Activated CD8-positive, alpha-beta memory T cell treated with anti-CD3 and anti-CD28 coated beads, Interleukin-2, amount 10 ng/mL, durations not matched to agents 7 days and 5 days (primary cell): ENCODE measurements at regions not wholly inside any gene's neighbourhood (a gene's known extent, or its start where the extent isn't known, plus 50 kb on each side); places are given as distances from the start of the nearest gene placed in this dataset.
"Not testable (repeated sequence)": the region's sequence is repeated elsewhere in the genome, so short reads cannot be mapped to it uniquely, and the experiment has no call there.

Source experiments
- ATAC-seq: fragments of 150-1000 bp; cut with Tn5 transposase; one replicate; pipeline ENCODE4 v1.10.0; 2021; ENCODE audit warnings: moderate library complexity
- CTCF ChIA-PET: fragments of 350-600 bp; sonication (Branson Sonifier 250); formaldehyde crosslinking; loops from one replicate; lab custom pipeline; 2021; ENCODE audit warnings: antibody characterized with exemption; lab: Charles Lee
- DNase-seq: peaks from one replicate; pipeline ENCODE4 v3.0.0-alpha.2; 2020
- H3K27ac Mint-ChIP-seq: one replicate; pipeline ENCODE4 v1.8.0; 2021; ENCODE audit warnings: mild to moderate bottlenecking, mixed read lengths
- H3K27me3 Mint-ChIP-seq: one replicate; pipeline ENCODE4 v1.8.0; 2021; ENCODE audit warnings: mixed read lengths
- H3K36me3 Mint-ChIP-seq: one replicate; pipeline ENCODE4 v1.8.0; 2021; ENCODE audit warnings: mild to moderate bottlenecking, mixed read lengths
- H3K4me1 Mint-ChIP-seq: one replicate; pipeline ENCODE4 v1.8.0; 2021; ENCODE audit warnings: mixed read lengths
- H3K4me3 Mint-ChIP-seq: one replicate; pipeline ENCODE4 v1.8.0; 2021; ENCODE audit warnings: mild to moderate bottlenecking, moderate library complexity, mixed read lengths
- H3K9me3 Mint-ChIP-seq: one replicate; pipeline ENCODE4 v1.8.0; 2022; ENCODE audit warnings: low read depth, mixed read lengths

DNA sequence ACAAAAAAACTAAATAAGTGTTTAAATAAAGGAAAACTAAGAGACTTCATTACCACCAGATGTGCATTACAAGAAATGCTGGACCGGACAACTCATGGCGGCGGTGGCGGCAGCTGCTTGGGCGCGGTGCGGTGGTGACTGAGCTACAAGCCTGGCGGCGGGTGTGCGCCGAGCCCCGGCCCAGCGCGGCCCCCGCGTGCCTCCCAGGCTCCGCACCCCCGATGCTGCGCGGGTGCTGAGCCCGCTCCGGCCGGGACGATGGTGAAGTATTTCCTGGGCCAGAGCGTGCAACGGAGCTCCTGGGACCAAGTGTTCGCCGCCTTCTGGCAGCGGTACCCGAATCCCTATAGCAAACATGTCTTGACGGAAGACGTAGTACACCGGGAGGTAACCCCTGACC is 52.2 kb upstream of the RCOR3 start:
- no peak overlapping the region for H3K4me3 Mint-ChIP-seq
- no peaks in the 10 kb centered on the region for H3K27me3 Mint-ChIP-seq
- no peak overlapping the region for H3K27ac Mint-ChIP-seq
- CTCF ChIA-PET = no interaction called here
- no peaks in the 10 kb centered on the region for H3K9me3 Mint-ChIP-seq
- ATAC-seq = no peak
- no peaks in the 10 kb centered on the region for H3K36me3 Mint-ChIP-seq
- no peak for DNase-seq
- H3K4me1 Mint-ChIP-seq = no peaks in the 10 kb centered on the region

DNA sequence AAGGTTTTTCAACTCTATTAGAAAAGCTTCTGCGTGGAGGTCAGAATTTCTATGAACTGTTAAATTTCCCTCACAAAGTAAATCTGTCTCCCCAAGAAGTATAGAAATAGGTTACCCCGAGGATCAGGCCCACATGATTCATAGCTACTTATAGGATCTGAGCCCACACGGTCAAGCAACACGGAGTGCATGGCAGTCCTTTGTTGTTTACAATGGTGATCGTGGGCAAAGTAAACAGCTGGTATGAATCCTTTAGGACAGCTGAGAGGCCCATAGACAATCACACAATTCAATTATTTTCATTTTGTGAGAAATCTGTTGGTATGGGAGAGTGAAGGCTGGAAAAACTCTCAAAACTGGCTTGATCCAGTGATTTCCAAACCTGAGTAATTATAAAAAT is 58.9 kb upstream of the RCOR3 start:
- Mint-ChIP-seq H3K4me3 (no peak overlapping the region), H3K4me1 (peaks cover 1% of the 10 kb centered on the region), H3K27ac (no peak overlapping the region), H3K36me3 (no peaks in the 10 kb centered on the region), H3K9me3 (no peaks in the 10 kb centered on the region), H3K27me3 (peaks cover 11% of the 10 kb centered on the region)
- ATAC-seq (no peak), DNase-seq (no peak)
- CTCF ChIA-PET = no interaction called here

DNA sequence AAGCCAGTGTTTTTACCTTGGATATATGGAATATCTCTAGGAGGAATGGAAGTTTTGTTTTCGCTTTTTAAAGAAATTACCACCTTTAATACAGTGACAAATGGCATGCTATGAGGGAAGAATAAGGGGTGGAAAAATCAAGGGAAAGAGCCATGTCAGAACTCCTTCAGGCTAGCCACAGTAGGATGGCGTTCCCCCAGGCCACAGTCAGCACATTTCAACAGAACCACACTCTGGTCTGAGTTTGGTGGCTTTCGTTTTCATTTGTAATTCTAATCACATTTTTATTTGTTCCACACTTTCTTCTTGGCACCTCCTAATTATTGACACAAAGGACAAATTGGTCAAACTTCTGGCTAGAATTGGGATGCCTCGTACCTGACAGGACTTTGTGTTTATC is 60.3 kb upstream of the RCOR3 start:
- H3K36me3 Mint-ChIP-seq = no peaks in the 10 kb centered on the region

DNA sequence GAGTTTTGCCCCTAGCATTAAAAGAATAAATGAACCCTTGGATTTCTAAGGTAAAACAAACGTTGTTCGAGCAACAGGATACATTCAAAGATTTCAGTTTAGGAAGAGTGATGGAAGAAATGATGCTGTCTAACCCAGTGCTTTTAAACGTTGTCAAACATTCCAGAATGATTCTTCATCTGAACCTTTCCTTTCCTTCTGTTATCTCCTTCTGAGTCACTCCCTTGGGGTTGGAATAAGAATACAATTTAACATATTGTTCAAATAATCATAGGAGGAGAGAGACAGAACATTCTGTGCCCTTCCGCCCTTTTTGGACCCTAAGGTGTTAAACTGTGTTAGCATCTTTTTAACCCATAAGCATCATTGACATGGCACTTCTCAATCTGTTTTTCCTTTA is 61.1 kb upstream of the RCOR3 start:
- Mint-ChIP-seq H3K9me3 (no peaks in the 10 kb centered on the region), H3K4me1 (peaks cover 1% of the 10 kb centered on the region), H3K27ac (no peak overlapping the region), H3K4me3 (no peak overlapping the region), H3K27me3 (peaks cover 19% of the 10 kb centered on the region), H3K36me3 (no peaks in the 10 kb centered on the region)
- CTCF ChIA-PET = no interaction called here
- ATAC-seq (no peak), DNase-seq (no peak)

More for the DNA sequence above, 60.3 kb upstream of the RCOR3 start:
- no peak for ATAC-seq
- Mint-ChIP-seq H3K9me3 (no peaks in the 10 kb centered on the region), H3K27me3 (peaks cover 17% of the 10 kb centered on the region), H3K4me3 (no peak overlapping the region), H3K27ac (no peak overlapping the region), H3K4me1 (peaks cover 1% of the 10 kb centered on the region)
- CTCF ChIA-PET = no interaction called here
- DNase-seq = no peak

DNA sequence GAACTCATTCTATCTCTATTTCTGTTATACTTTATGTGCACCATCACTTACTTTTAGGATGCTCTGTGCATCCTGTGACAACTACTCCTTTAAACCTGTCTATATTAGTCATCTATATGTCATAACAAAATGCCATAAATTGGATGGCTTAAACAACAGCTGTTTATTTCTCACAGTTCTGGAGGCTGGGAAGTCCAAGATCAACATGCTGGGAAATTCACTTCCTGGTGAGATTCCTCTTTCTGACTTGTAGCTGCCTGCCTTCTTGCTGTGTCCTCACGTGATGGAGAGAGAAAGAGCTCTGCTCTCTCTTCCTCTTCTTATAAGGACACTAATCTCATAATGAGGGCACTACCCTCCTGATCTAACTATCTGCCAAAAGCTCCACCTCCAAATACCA is 62.3 kb upstream of the RCOR3 start:
- CTCF ChIA-PET = no interaction called here
- H3K27ac Mint-ChIP-seq = no peak overlapping the region
- no peaks in the 10 kb centered on the region for H3K9me3 Mint-ChIP-seq
- H3K4me3 Mint-ChIP-seq = no peak overlapping the region
- ATAC-seq (no peak), DNase-seq (no peak)
- no peaks in the 10 kb centered on the region for H3K36me3 Mint-ChIP-seq
- H3K4me1 Mint-ChIP-seq = peaks cover 4% of the 10 kb centered on the region
- peaks cover 20% of the 10 kb centered on the region for H3K27me3 Mint-ChIP-seq

DNA sequence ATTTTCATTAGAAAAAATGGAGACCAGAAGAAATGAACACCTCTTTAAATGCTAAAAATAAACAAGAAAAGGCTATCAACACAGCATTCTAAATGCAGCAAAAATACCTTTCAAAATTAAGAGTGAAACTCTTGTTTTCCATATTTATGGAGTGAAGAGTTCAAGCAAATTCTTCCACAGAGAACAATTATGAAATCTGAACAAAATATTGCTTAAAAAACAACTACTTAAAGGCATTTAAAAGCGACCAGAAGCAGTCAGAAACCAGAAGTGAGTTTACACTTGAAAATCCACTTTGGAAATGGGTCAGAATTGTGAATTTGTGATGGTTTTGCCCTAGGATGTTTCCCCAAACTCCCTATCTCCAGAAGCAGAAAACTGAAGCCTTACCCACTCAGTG is 60.9 kb upstream of the KCNH1 start:
- Mint-ChIP-seq H3K4me1 (peaks cover 4% of the 10 kb centered on the region), H3K9me3 (no peaks in the 10 kb centered on the region), H3K4me3 (no peak overlapping the region), H3K27me3 (peaks cover 20% of the 10 kb centered on the region), H3K36me3 (no peaks in the 10 kb centered on the region), H3K27ac (no peak overlapping the region)
- CTCF ChIA-PET = no interaction called here
- ATAC-seq (no peak), DNase-seq (no peak)

DNA sequence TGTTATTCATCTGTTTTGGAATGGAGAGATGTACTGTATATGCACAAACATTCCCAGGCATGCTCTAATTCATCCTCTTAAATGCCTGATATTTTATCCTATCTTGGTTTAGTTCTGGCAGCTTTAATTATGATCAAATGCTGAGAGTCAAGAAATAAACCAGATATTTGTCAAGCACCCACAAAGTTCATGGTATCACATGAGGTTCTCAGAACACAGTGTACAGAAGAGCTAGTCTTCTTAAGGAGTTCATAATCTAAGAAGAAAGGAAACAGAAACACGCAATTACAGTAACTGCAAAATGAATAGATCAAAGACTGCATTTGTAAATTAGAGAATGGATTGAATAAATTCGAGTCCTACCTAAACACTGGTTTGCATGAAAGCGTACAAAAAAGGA is 58.3 kb upstream of the KCNH1 start:
- CTCF ChIA-PET = no interaction called here
- peaks cover 3% of the 10 kb centered on the region for H3K4me1 Mint-ChIP-seq
- no peak overlapping the region for H3K27ac Mint-ChIP-seq
- H3K27me3 Mint-ChIP-seq = peaks cover 20% of the 10 kb centered on the region
- no peaks in the 10 kb centered on the region for H3K9me3 Mint-ChIP-seq
- no peak for ATAC-seq
- H3K4me3 Mint-ChIP-seq = no peak overlapping the region
- no peak for DNase-seq
- no peaks in the 10 kb centered on the region for H3K36me3 Mint-ChIP-seq

DNA sequence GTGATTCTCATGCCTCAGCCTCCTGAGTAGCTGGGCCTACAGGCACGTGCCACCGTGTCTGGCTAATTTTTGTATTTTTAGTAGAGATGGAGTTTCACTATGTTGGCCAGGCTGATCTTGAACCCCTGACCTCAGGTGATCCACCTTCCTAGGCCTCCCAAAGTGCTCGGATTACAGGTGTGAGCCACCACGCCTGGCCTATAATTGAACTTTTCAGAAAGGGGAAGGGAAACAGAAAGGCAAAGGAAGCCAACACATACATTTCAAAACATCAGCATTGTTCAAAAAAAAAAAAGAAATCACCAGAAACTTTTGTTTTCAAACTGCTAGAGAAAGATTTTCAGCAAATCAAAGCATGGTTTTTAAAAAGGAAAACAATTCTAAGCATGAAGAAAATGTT is 54.8 kb upstream of the KCNH1 start:
- H3K4me1 Mint-ChIP-seq, DNase-seq, H3K4me3 Mint-ChIP-seq, H3K36me3 Mint-ChIP-seq, ATAC-seq, H3K27me3 Mint-ChIP-seq, H3K9me3 Mint-ChIP-seq, CTCF ChIA-PET, H3K27ac Mint-ChIP-seq: not testable (repeated sequence)

DNA sequence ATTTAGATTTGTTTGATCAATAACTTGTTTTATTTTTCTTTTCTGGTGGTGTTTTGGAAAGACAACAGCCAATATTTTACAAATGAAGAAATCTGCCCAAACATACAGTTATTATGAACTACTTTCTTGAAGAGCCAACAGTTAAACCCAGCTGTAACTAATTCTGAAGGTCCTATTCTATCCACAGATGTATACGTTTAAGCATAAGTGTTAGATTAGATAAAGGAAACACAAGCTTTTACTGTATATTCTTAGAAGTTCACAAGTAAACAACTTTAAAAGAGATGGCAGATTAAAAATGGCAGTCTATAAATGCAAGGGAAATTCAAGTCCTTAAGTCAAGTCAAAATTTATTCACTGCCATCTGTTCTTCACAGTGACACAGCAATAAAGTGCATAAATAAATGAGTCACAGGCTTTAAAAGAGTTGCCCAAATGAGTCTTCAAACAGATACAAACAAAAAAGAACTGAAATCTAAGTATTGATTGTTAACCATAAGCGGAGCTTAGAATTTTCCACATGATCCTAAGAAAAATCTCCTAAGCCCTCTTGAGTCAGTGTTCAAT is 49.9 kb upstream of the KCNH1 start:
- Mint-ChIP-seq H3K36me3 (no peaks in the 10 kb centered on the region), H3K4me3 (no peak overlapping the region), H3K9me3 (no peaks in the 10 kb centered on the region), H3K27ac (no peak overlapping the region), H3K27me3 (peaks cover 9% of the 10 kb centered on the region), H3K4me1 (no peaks in the 10 kb centered on the region)
- CTCF ChIA-PET = interaction anchor here (0.6 kb wide), 1 partner anchor 168 kb away, joined by 3 read pairs; no protein-coding TSS in a partner anchor
- DNase-seq (no peak), ATAC-seq (no peak)
